Endothelial cell of umbilical vein (primary cell): ENCODE measurements at regions not wholly inside any gene's neighbourhood (a gene's known extent, or its start where the extent isn't known, plus 50 kb on each side); places are given as distances from the start of the nearest gene placed in this dataset.

ENCODE experiments used
- EZH2 ChIP-seq: IDR thresholded peaks from 2 replicates; pipeline ENCODE4 v1.6.1; 2012; ENCODE audit warnings: borderline replicate concordance, low read depth, mild to moderate bottlenecking, moderate library complexity, low read length, inconsistent platforms; ENCODE audit not compliant: severe bottlenecking
- POLR2A ChIP-seq: IDR thresholded peaks from 2 replicates; pipeline ENCODE4 v1.6.1; 2012; ENCODE audit warnings: low read depth, mild to moderate bottlenecking, control low read depth, low read length
- TF ChIP-seq, protein P1 (sequence below), 2 donors: IDR thresholded peaks; 1 replicate in 1 of 2; 2 replicates in 1 of 2; pipeline ENCODE4 v1.5.1; 2011; ENCODE audit warnings: low read length in 2 of 2, mild to moderate bottlenecking in 2 of 2, moderate library complexity in 2 of 2, control low read depth in 1 of 2, inconsistent platforms in 1 of 2, low read depth in 1 of 2; ENCODE audit not compliant: insufficient read depth in 1 of 2; ENCODE audit errors: extremely low read depth in 1 of 2

DNA sequence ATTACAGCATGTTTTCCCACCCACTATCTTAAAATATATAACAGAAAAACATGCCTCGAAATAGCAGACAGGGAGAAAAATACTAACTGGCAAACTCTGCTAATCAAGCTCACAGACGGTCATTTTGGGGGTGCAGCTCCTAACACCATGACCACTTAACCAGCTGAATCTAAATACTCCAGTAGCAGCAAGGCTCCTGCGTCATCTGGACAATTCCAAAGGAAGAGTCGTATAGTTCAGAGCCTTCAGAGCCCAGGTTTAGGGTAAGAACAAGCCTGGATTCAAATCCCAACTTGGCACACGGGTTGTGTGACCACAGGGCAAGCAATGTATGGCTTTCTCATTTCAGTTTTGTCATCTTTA is 81.3 kb upstream of the COL21A1 start:
- TF ChIP-seq, protein P1, sequence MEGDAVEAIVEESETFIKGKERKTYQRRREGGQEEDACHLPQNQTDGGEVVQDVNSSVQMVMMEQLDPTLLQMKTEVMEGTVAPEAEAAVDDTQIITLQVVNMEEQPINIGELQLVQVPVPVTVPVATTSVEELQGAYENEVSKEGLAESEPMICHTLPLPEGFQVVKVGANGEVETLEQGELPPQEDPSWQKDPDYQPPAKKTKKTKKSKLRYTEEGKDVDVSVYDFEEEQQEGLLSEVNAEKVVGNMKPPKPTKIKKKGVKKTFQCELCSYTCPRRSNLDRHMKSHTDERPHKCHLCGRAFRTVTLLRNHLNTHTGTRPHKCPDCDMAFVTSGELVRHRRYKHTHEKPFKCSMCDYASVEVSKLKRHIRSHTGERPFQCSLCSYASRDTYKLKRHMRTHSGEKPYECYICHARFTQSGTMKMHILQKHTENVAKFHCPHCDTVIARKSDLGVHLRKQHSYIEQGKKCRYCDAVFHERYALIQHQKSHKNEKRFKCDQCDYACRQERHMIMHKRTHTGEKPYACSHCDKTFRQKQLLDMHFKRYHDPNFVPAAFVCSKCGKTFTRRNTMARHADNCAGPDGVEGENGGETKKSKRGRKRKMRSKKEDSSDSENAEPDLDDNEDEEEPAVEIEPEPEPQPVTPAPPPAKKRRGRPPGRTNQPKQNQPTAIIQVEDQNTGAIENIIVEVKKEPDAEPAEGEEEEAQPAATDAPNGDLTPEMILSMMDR (IDR thresholded peaks at IDR 0.05; ENCODE audit: extremely low read depth in 1 of 2, insufficient read depth in 1 of 2, low read depth in 1 of 2, low read length in 2 of 2), result no peak
- TF ChIP-seq EZH2 (no peak), POLR2A (no peak)
